Astrocyte of the spinal cord (primary cell): ENCODE measurements at regions not wholly inside any gene's neighbourhood (a gene's known extent, or its start where the extent isn't known, plus 50 kb on each side); places are given as distances from the start of the nearest gene placed in this dataset.
A peak's percentile ranks its signal among the peaks of the same experiment; 100 is the strongest.
"Not testable (repeated sequence)": the region's sequence is repeated elsewhere in the genome, so short reads cannot be mapped to it uniquely, and the experiment has no call there.

Experiments used
- DNase-seq: peaks from one replicate; pipeline ENCODE4 v3.0.0; 2011; ENCODE audit warnings: low read depth, low spot score
- H3K4me3 ChIP-seq: 2 replicates; pipeline ENCODE4 v1.5.1; 2011; ENCODE audit warnings: low read depth, mild to moderate bottlenecking, low read length, moderate library complexity
- in situ Hi-C: cut with HindIII; loops from 2 replicates; pipeline ENCODE4 v1.10.0; 2017; ENCODE audit warnings: low sequenced_read_pairs
- TF ChIP-seq, protein P1 (sequence below): IDR thresholded peaks from 2 replicates; pipeline ENCODE4 v1.5.1; 2012; ENCODE audit warnings: low read depth, mild to moderate bottlenecking, low read length, inconsistent platforms

- in situ Hi-C loops, DNase-seq: not testable (repeated sequence)
- peak overlapping the region; percentile 3 for H3K4me3 ChIP-seq
Measured at GRCh38 chr19:14293101-14293815, 87.3 kb upstream of the ADGRL1 start.

DNA sequence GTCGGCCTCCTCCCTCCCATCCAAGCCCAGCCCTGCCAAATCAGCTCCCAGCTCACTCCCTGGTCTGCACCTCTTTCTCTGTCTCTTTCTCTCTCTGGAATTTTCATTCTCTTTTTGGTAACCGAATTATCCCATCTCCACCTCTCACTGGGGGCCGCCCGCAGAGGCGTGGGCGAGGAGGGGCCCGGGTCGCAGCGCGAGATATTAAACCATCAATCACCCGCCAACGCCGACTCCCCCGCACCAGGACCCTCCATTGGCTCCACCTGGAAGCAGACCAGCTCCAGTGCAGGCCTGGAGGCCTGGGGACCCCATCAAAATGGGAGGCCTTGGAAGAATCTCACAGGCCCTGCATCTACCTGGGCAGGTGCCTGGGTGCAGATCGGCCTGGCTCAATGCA lies 83.8 kb upstream of the ADGRL1 start:
- H3K4me3 ChIP-seq, DNase-seq, in situ Hi-C loops: not testable (repeated sequence)

DNA sequence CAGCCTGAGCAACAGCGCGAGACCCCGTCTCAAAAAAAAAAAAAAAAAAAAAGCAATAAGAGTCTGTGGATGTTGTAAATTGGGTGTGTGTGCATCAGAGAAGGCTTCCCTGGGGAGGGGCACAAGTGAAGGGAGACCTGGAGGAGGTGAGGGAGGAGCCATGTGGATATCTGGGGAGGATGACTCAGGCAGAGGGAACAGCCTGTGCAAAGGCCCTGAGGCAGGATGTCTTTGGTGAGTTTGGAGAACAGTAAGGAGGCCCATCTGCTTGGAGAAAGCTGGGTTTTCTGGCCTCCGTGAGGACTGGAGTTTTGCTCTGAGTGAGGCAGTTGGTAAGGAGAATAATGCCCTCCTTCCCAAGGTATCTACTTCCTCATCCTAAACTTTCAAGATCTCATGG lies 81.9 kb upstream of the ADGRL1 start:
- DNase-seq, in situ Hi-C loops, H3K4me3 ChIP-seq: not testable (repeated sequence)

DNA sequence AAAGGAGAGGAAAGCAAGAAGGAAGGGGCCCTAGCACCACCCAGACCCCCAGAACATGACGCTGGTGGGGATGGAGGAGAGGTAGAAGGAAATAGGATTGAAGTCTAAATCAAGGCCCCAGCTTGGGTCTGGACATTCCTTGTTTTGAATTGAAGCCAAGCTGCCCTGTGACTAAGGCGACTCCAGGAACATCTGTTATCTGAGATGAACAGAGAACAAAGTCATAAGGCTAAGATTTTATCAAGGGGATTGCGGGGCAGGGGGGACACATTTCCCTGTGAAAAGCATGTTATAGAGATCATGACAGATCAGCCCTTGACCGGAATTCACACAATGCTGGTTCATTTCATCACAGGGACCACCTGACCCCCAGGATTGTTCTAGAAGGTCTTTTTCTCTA lies 80.6 kb upstream of the ADGRL1 start:
- DNase-seq, in situ Hi-C loops, H3K4me3 ChIP-seq: not testable (repeated sequence)

DNA sequence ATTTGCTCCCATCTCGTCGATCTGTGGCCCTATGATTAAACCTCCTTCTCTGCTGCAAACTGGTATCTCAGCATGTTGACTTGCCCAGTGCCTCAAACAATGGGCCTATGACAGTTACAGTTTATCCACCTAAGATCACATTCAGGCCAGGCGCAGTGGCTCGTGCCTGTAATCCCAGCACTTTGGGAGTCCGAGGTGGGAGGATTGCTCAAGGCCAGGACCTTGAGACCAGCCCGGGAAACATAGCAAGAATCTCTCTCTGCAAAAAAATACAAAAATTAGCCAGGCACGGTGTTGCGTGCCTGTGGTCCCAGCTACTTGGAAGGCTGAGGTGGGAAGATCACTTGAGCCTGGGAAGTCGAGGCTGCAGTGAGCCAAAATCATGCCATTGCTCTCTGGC lies 79.8 kb upstream of the ADGRL1 start:
- H3K4me3 ChIP-seq, in situ Hi-C loops, DNase-seq: not testable (repeated sequence)

- DNase-seq = peak; percentile 98
- H3K4me3 ChIP-seq = not testable (repeated sequence)
Measured at GRCh38 chr19:14283813-14284520, 78.0 kb upstream of the ADGRL1 start.

DNA sequence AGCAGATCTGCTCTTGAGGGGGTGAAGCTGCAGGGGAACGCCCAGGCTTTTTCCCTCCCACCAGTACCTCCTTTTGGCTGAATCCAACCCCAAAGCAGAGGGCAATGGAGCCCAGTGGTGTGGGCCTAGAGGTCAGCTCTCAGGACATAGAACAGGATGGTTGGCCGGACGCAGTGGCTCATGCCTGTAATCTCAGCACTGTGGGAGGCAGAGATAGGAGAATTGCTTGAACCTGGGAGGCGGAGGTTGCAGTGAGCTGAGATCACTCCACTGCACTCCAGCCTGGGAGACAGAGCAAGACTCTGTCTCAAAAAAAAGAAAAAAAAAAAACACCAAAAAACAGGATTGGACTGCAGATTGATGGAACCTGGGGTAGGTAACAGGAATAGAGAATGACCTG lies 73.3 kb upstream of the ADGRL1 start:
- in situ Hi-C loops, H3K4me3 ChIP-seq, DNase-seq: not testable (repeated sequence)

More at GRCh38 chr19:14283813-14284520, 78.0 kb upstream of the ADGRL1 start:
- in situ Hi-C loops = not testable (repeated sequence)

DNA sequence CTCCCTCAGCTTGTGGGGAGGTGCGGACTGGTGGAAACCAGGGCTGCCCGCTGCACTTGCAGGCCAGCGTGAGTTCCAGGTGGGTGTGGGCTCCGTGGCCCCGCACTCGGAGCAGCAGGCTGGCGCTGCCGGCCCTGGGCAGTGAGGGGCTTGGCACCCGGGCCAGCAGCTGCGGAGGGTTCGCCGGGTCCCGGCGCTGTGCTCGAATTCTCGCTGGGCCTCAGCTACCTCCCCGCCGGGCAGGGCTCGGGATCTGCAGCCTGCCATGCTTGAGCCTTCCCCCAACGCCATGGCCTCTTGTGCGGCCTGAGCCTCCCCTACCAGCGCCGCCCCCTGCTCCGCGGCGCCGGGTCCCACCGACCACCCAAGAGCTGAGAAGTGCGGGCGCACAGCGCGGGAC lies 71.6 kb upstream of the ADGRL1 start:
- in situ Hi-C loops = no loop called here
- DNase-seq = no peak
- TF ChIP-seq, protein P1, sequence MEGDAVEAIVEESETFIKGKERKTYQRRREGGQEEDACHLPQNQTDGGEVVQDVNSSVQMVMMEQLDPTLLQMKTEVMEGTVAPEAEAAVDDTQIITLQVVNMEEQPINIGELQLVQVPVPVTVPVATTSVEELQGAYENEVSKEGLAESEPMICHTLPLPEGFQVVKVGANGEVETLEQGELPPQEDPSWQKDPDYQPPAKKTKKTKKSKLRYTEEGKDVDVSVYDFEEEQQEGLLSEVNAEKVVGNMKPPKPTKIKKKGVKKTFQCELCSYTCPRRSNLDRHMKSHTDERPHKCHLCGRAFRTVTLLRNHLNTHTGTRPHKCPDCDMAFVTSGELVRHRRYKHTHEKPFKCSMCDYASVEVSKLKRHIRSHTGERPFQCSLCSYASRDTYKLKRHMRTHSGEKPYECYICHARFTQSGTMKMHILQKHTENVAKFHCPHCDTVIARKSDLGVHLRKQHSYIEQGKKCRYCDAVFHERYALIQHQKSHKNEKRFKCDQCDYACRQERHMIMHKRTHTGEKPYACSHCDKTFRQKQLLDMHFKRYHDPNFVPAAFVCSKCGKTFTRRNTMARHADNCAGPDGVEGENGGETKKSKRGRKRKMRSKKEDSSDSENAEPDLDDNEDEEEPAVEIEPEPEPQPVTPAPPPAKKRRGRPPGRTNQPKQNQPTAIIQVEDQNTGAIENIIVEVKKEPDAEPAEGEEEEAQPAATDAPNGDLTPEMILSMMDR = no peak
- no peak overlapping the region for H3K4me3 ChIP-seq

GRCh38 chr19:14275823-14276222 lies 69.9 kb upstream of the ADGRL1 start:
- DNase-seq, H3K4me3 ChIP-seq, in situ Hi-C loops: not testable (repeated sequence)

GRCh38 chr19:14272623-14273022 lies 66.7 kb upstream of the ADGRL1 start:
- no peak for DNase-seq
- no peak overlapping the region for H3K4me3 ChIP-seq
- in situ Hi-C loops = no loop called here
- TF ChIP-seq, protein P1 = no peak

- in situ Hi-C loops = no loop called here
- H3K4me3 ChIP-seq = no peak overlapping the region
- DNase-seq = no peak
- TF ChIP-seq, protein P1 = no peak
Measured at GRCh38 chr19:14271840-14272239, 65.9 kb upstream of the ADGRL1 start.

DNA sequence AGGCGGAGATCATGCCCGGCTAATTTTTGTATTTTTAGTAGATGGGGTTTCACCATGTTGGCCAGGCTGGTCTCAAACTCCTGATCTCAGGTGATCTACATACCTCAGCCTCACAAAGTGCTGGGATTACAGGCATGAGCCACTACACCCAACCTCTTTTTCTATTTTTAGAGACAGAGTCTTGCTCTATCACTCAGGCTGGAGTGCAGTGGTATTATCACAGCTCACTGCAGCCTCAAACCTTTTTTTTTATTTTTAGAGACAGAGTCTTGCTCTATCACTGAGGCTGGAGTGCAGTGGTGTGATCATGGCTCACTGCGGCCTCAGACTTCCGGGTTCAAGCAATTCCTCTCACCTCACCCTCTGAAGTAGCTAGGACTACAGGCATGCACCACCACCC lies 64.6 kb upstream of the ADGRL1 start:
- in situ Hi-C loops, H3K4me3 ChIP-seq, DNase-seq: not testable (repeated sequence)
